HG03521 (cell line): ENCODE measurements at regions not wholly inside any gene's neighbourhood (a gene's known extent, or its start where the extent isn't known, plus 50 kb on each side); places are given as distances from the start of the nearest gene placed in this dataset.

ENCODE experiments used
- ATAC-seq: cut with Tn5 transposase; IDR thresholded peaks from one replicate; pipeline ENCODE4 v1.9.1; 2021; ENCODE audit warnings: mild to moderate bottlenecking, moderate library complexity; ENCODE audit not compliant: unreplicated experiment

DNA sequence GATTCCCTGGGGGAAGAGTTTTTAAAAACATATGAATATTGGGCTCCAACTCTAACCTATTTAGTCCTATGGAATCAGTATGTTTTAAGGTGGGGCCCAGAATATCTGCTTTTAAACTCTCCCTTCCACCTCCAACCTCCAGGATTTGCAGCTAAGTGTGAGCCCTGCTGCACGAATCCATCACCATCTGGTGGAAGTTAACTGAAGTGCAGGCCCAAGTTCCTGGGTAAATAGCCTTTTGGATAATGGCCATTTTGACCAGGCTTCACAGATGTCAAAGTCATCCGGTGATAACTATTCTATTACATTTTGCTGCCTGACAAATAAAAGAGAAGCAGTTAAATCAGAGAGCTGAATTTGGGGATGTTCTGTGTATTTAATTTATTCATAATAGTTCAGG lies 58.1 kb upstream of the RMST start:
- peak; percentile 93 for ATAC-seq

DNA sequence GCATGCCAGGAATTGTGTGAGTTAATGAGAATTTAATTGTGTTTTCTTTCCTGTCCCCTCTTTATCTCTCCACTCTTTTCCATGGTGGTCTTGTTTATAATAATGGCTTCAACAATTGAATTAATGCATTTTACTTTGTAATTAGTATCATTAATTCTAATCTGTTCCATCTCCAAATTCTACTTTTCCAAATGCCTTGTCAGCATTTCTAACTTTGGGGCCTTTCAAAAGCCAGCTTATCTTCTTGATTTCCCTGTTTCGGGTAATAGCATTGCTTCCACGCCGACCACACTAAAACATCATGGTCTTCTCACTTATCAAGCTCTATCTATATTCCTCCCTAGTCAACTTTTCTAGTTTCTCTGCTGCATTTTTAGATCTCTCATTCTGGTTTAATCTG lies 54.2 kb upstream of the RMST start:
- no peak for ATAC-seq

DNA sequence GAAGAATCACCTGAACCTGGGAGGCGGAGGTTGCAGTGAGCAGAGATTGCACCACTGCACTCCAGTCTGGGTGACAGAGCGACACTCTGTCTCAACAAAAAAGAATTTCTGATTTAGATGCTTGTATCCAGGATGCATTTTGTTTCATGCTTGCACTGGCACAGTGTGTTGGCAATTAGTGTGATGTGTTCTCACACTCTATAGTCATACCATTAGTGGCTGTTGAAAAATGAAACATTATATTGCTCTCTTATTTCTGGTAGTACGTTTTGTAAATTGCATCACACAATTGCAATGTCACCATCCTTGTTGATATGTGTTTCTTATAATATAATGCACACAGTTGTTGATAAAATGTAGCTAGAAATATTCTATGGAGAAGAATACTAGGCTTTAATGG lies 51.3 kb upstream of the RMST start:
- no peak for ATAC-seq
